AG04449 (cell line): ENCODE measurements at regions not wholly inside any gene's neighbourhood (a gene's known extent, or its start where the extent isn't known, plus 50 kb on each side); places are given as distances from the start of the nearest gene placed in this dataset.

Experiments used
- CTCF ChIA-PET: fragments of 350-600 bp; formaldehyde crosslinking; extraction: SDS; loops from one replicate; lab custom pipeline; 2021; ENCODE audit warnings: antibody characterized with exemption; lab: Yijun Ruan, JAX
- POLR2A ChIA-PET: fragments of 400-600, 350-600 bp; formaldehyde crosslinking; extraction: SDS; loops from one replicate; lab custom pipeline; 2020; ENCODE audit warnings: antibody characterized with exemption, inconsistent platforms; lab: Yijun Ruan, JAX
- DNase-seq: peaks from one replicate; pipeline ENCODE4 v3.0.0-alpha.2; 2010; ENCODE audit warnings: low read depth, low spot score
- H3K4me3 ChIP-seq: 2 replicates; pipeline ENCODE4 v1.5.1; 2011; ENCODE audit warnings: low read depth, mild to moderate bottlenecking, control low read depth, low read length
- TF ChIP-seq, protein P1 (sequence below): IDR thresholded peaks from one replicate; pipeline ENCODE4 v1.5.1; 2011; ENCODE audit warnings: mild to moderate bottlenecking, moderate library complexity, low read length, control low read depth, inconsistent platforms; ENCODE audit not compliant: insufficient read depth; ENCODE audit errors: missing control alignments

DNA sequence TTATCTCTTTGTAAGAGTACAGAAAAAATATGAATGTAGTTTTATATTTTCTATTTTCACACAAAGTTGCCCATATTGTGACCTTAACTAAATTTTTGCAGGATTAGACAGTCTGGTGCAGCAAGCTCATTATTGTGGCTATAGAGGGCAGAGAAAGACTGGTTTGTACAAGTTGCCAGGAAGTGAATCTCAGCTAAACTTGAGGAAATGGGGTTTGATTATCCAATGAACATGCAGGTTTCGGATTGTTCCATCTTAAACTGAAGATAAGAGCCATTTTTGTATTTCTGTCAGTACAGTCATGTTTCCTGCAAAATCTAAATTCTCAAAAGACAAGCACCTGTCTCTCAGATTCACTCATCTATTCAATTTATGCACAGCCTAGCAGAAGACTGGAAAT is 390.9 kb downstream of the MMUT start:
- no peak for DNase-seq
- ChIA-PET CTCF (no interaction called here), POLR2A (no interaction called here)
- no peak overlapping the region for H3K4me3 ChIP-seq
- TF ChIP-seq, protein P1, sequence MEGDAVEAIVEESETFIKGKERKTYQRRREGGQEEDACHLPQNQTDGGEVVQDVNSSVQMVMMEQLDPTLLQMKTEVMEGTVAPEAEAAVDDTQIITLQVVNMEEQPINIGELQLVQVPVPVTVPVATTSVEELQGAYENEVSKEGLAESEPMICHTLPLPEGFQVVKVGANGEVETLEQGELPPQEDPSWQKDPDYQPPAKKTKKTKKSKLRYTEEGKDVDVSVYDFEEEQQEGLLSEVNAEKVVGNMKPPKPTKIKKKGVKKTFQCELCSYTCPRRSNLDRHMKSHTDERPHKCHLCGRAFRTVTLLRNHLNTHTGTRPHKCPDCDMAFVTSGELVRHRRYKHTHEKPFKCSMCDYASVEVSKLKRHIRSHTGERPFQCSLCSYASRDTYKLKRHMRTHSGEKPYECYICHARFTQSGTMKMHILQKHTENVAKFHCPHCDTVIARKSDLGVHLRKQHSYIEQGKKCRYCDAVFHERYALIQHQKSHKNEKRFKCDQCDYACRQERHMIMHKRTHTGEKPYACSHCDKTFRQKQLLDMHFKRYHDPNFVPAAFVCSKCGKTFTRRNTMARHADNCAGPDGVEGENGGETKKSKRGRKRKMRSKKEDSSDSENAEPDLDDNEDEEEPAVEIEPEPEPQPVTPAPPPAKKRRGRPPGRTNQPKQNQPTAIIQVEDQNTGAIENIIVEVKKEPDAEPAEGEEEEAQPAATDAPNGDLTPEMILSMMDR = no peak

DNA sequence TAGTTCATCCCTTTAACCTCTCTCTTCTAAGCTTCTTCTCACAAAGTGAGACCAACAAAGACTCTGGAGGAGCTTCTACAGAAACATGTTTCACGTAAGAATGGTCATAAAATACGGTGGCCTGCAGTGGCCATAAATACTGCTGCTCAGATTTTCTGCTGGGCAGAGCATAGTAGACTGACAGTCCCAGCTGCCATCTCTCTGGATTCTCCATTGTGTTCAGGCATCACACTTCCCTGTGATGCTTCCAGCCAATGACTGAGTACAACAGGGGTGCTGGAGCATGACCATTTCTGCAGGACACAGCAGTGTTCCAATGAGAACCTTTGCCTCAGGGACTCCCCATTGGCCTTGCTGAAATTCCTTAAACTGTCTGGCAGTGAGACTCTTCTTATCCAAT is 392.6 kb downstream of the MMUT start:
- ChIA-PET POLR2A (no interaction called here), CTCF (no interaction called here)
- H3K4me3 ChIP-seq = no peak overlapping the region
- TF ChIP-seq, protein P1 = no peak
- DNase-seq = no peak

DNA sequence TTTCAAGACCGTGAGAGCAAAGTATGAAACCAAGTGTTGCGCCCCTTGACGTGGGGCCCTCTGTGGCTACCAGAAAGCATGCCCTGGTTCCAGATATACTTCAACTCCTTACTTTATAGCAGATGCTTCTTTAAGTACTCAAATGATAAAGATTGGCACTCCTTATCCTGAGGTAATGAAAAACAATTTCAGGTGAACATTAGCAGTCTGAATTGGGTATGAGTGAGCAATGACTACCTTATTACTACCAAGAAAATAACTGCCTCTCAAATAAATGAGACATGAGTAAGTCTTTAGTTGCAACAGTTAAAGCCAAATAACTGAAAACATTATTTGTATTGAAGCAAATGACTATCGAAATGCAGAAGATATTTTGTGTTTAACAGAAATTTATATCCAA is 408.7 kb downstream of the MMUT start:
- POLR2A ChIA-PET = no interaction called here
- no peak overlapping the region for H3K4me3 ChIP-seq
- no peak for DNase-seq
- CTCF ChIA-PET = no interaction called here
- TF ChIP-seq, protein P1 = no peak

DNA sequence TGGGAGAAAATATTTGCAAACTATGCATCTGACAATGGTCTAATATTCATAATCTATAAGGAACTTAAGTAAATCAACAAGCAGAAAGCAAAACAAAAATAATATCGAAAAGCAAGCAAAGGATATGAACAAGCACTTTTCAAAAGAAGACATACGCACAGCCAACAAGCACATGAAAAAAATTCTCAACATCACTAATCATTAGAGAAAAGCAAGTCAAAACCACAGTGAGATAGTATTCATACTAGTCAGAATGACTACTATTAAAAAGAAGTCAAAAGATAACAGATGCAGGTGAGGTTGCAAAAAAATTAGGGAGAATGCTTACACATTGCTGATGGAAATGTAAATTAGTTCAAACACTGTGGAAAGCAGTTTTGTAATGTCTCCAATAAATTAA is 410.2 kb downstream of the MMUT start:
- ChIA-PET CTCF (no interaction called here), POLR2A (no interaction called here)
- DNase-seq = no peak
- TF ChIP-seq, protein P1 = no peak
- H3K4me3 ChIP-seq = no peak overlapping the region

DNA sequence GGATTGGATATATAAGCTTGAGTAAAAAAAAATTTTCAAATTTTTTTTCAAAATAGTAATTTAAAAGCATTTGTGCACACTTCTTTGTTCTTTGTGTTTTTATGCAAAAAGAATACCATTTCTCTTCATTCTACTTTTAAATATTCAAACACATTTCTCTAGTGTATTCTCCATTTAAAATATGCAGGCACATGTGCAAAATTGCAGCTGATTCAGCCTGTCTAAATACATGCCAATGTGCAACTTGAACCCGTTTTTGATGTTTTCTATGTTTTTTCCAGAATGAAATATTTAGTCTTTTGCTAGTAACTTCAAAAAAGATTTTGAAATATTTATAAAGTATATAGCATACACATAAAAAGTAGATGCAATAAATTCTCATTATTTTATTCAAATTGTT is 411.8 kb downstream of the MMUT start:
- ChIA-PET POLR2A (no interaction called here), CTCF (no interaction called here)
- TF ChIP-seq, protein P1 = no peak
- H3K4me3 ChIP-seq = no peak overlapping the region
- DNase-seq = no peak

DNA sequence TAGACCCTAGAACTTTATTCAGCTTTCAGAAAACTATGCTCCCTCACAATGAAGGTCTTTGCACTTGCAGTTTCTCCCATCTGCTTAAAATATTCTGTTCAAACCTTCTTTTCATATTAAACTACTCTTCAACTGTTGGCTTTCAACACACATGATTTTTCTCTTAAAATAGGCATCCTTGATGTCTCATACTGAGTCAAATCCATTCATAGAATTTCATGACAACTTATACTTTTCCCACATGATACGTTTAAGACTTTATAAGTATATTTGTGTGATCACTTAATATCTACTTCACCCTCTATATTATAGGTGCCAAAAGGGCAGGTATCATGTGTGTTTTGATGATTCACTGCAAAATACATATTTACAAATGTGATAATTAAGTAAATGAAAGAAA is 412.5 kb downstream of the MMUT start:
- POLR2A ChIA-PET = no interaction called here
- H3K4me3 ChIP-seq = no peak overlapping the region
- no peak for DNase-seq
- TF ChIP-seq, protein P1 = no peak
- CTCF ChIA-PET = no interaction called here
